Fibroblast of mammary gland (primary cell): ENCODE measurements at regions not wholly inside any gene's neighbourhood (a gene's known extent, or its start where the extent isn't known, plus 50 kb on each side); places are given as distances from the start of the nearest gene placed in this dataset.

Experiments
- DNase-seq: peaks from one replicate; pipeline ENCODE4 v3.0.0-alpha.2; 2010; ENCODE audit warnings: low read depth
- H3K4me3 ChIP-seq: 2 replicates; pipeline ENCODE4 v1.5.1; 2011; ENCODE audit warnings: low read depth, mild to moderate bottlenecking, low read length, moderate library complexity; ENCODE audit not compliant: control insufficient read depth
- TF ChIP-seq, protein P1 (sequence below): conservative IDR thresholded peaks from 2 replicates; pipeline ENCODE4 v1.5.1; 2011; ENCODE audit warnings: low read depth, low read length, inconsistent platforms; ENCODE audit not compliant: control insufficient read depth, insufficient read depth

- H3K4me3 ChIP-seq = no peak overlapping the region
- TF ChIP-seq, protein P1, sequence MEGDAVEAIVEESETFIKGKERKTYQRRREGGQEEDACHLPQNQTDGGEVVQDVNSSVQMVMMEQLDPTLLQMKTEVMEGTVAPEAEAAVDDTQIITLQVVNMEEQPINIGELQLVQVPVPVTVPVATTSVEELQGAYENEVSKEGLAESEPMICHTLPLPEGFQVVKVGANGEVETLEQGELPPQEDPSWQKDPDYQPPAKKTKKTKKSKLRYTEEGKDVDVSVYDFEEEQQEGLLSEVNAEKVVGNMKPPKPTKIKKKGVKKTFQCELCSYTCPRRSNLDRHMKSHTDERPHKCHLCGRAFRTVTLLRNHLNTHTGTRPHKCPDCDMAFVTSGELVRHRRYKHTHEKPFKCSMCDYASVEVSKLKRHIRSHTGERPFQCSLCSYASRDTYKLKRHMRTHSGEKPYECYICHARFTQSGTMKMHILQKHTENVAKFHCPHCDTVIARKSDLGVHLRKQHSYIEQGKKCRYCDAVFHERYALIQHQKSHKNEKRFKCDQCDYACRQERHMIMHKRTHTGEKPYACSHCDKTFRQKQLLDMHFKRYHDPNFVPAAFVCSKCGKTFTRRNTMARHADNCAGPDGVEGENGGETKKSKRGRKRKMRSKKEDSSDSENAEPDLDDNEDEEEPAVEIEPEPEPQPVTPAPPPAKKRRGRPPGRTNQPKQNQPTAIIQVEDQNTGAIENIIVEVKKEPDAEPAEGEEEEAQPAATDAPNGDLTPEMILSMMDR = no peak
- peak; percentile 20 for DNase-seq
These were observed 77.4 kb upstream of the OR5AK2 start for GRCh38 chr11:56911312-56911711.

DNA sequence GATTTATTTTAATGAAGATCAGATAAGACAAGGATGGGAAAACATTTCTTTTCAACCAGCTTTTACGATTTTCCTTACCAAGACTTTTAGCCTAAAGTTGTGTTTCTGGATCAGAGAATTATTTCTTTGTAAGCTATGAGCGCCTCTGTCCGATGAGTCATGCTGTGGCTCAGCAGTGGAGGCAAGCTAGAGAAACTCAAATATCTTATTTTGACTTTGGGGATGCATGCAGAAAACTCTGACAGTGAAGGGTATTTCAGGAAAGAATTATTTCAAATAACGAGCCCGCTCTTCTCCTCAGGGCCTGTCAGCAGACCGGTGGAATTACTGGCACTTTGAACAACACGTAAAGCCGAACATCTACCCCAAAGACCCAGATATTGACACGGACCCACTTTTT is 77.9 kb upstream of the OR5AK2 start:
- peak; percentile 15 for DNase-seq
- H3K4me3 ChIP-seq = no peak overlapping the region
- TF ChIP-seq, protein P1 = no peak

- H3K4me3 ChIP-seq = no peak overlapping the region
- TF ChIP-seq, protein P1 = no peak
- DNase-seq = no peak
These were observed 78.5 kb upstream of the OR5AK2 start for GRCh38 chr11:56910046-56910773.

- TF ChIP-seq, protein P1 = no peak
- DNase-seq = no peak
These were observed 79.2 kb upstream of the OR5AK2 start for GRCh38 chr11:56909563-56909962.

DNA sequence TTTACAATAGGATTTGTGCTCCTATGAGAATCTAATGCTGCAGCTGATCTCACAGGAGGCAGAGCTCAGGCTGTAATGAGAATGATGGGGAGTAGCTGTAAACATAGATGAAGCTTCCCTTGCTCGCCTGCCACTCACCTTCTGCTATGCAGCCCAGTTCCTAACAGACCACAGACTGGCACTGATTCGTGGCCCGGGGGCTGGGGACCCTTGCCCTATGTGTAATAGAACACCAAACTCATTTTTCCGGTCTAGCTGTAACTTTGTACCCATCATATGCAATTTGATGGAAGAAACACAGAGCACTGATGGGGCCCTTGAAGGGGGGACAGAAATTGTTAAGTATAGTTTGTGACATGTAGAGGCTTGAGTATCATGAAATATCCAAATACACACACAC is 79.6 kb upstream of the OR5AK2 start:
- TF ChIP-seq, protein P1 = no peak
- H3K4me3 ChIP-seq = no peak overlapping the region
- DNase-seq = no peak

More at GRCh38 chr11:56909563-56909962, 79.2 kb upstream of the OR5AK2 start:
- H3K4me3 ChIP-seq = no peak overlapping the region

DNA sequence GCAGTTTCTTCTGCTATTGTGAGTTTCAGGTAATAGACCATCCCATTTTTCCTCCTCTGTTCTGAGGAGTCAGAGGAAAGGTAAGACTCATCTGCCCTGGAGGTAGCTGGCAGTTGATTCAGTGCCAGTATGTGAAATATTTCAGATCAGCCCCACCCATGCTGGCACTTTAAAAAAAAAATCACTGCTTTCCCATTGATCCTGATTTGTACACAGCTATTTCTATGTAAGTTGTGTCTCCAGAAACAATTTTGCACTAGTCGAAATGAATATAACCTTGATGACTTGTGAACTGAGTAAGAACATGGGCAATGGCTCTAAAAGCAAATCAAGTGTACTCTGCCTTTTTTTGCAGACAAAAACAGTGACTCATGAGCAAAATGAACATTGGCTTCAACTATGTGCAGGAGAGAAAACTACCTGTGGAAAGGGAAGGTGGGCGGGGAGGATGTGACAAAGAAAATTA is 82.0 kb upstream of the OR5AK2 start:
- TF ChIP-seq, protein P1 = no peak
- H3K4me3 ChIP-seq = no peak overlapping the region
- DNase-seq = no peak
